H9 (cell line): ENCODE measurements at regions not wholly inside any gene's neighbourhood (a gene's known extent, or its start where the extent isn't known, plus 50 kb on each side); places are given as distances from the start of the nearest gene placed in this dataset.

Experiments used
- DNase-seq: peaks from one replicate; pipeline ENCODE4 v3.0.0-alpha.2; 2017
- H2AFZ ChIP-seq: one replicate; pipeline ENCODE4 v1.6.1; 2013; ENCODE audit warnings: mild to moderate bottlenecking, low read length, control low read depth, moderate library complexity
- H2AK5ac ChIP-seq: 2 replicates; pipeline ENCODE4 v1.6.1; 2013; ENCODE audit warnings: low read length, control low read depth, mixed read lengths; ENCODE audit not compliant: insufficient read length
- H2BK120ac ChIP-seq: one replicate; pipeline ENCODE4 v1.6.1; 2013; ENCODE audit warnings: low read depth, mild to moderate bottlenecking, low read length, control low read depth, inconsistent platforms; ENCODE audit not compliant: poor library complexity, severe bottlenecking
- H2BK12ac ChIP-seq: 2 replicates; pipeline ENCODE4 v1.6.1; 2013; ENCODE audit warnings: low read length, control low read depth, mixed read lengths, low read depth; ENCODE audit not compliant: insufficient read length
- H2BK15ac ChIP-seq: 2 replicates; pipeline ENCODE4 v1.6.1; 2013; ENCODE audit warnings: low read depth, low read length, control low read depth
- H2BK20ac ChIP-seq: one replicate; pipeline ENCODE4 v1.6.1; 2013; ENCODE audit warnings: low read depth, mild to moderate bottlenecking, low read length, control low read depth, inconsistent platforms; ENCODE audit not compliant: poor library complexity, severe bottlenecking
- H2BK5ac ChIP-seq: 2 replicates; pipeline ENCODE4 v1.6.1; 2013; ENCODE audit warnings: low read length, control low read depth, mixed read lengths; ENCODE audit not compliant: insufficient read length
- H3K14ac ChIP-seq: 2 replicates; pipeline ENCODE4 v1.6.1; 2013; ENCODE audit warnings: low read length, control low read depth; ENCODE audit not compliant: insufficient read depth
- H3K18ac ChIP-seq: 2 replicates; pipeline ENCODE4 v1.6.1; 2013; ENCODE audit warnings: low read depth, mild to moderate bottlenecking, mixed read lengths, low read length, control low read depth; ENCODE audit not compliant: insufficient read length
- H3K23ac ChIP-seq: 2 replicates; pipeline ENCODE4 v1.6.1; 2013; ENCODE audit warnings: low read length, control low read depth, mixed read lengths, low read depth; ENCODE audit not compliant: insufficient read length
- H3K23me2 ChIP-seq: 2 replicates; pipeline ENCODE4 v1.6.1; 2013; ENCODE audit warnings: low read depth, mild to moderate bottlenecking, mixed read lengths, low read length, control low read depth; ENCODE audit not compliant: insufficient read length, poor library complexity, severe bottlenecking
- H3K27ac ChIP-seq: 2 replicates; pipeline ENCODE4 v1.5.1; 2013; ENCODE audit warnings: low read length, control low read depth, mixed read lengths, low read depth; ENCODE audit not compliant: insufficient read length
- H3K27me3 ChIP-seq: 2 replicates; pipeline ENCODE4 v1.6.1; 2013; ENCODE audit warnings: low read length, control low read depth, inconsistent platforms; ENCODE audit not compliant: insufficient read depth
- H3K4ac ChIP-seq: 2 replicates; pipeline ENCODE4 v1.6.1; 2013; ENCODE audit warnings: low read depth, mild to moderate bottlenecking, control low read depth, inconsistent platforms, low read length, moderate library complexity
- H3K4me1 ChIP-seq: 2 replicates; pipeline ENCODE4 v1.6.1; 2013; ENCODE audit warnings: low read length, control low read depth, inconsistent platforms; ENCODE audit not compliant: insufficient read depth
- H3K4me2 ChIP-seq: 2 replicates; pipeline ENCODE4 v1.6.1; 2013; ENCODE audit warnings: low read length, control low read depth, mixed read lengths; ENCODE audit not compliant: insufficient read length, insufficient read depth
- H3K56ac ChIP-seq: 2 replicates; pipeline ENCODE4 v1.6.1; 2013; ENCODE audit warnings: low read depth, mild to moderate bottlenecking, mixed read lengths, low read length, control low read depth; ENCODE audit not compliant: insufficient read length
- H3K79me1 ChIP-seq: 2 replicates; pipeline ENCODE4 v1.6.1; 2013; ENCODE audit warnings: low read depth, mild to moderate bottlenecking, moderate library complexity, low read length, control low read depth, inconsistent platforms; ENCODE audit not compliant: insufficient read depth, poor library complexity, severe bottlenecking
- H3K79me2 ChIP-seq: 2 replicates; pipeline ENCODE4 v1.6.1; 2013; ENCODE audit warnings: low read length, control low read depth, inconsistent platforms; ENCODE audit not compliant: insufficient read depth
- H3K9ac ChIP-seq: 2 replicates; pipeline ENCODE4 v1.6.1; 2013; ENCODE audit warnings: low read length, control low read depth, mixed read lengths; ENCODE audit not compliant: insufficient read length; ENCODE audit errors: extremely low read depth
- H3K9me3 ChIP-seq: one replicate; pipeline ENCODE4 v1.6.1; 2013; ENCODE audit warnings: low read depth, low read length, inconsistent platforms; ENCODE audit not compliant: control insufficient read depth
- H3T11ph ChIP-seq: one replicate; pipeline ENCODE4 v1.6.1; 2013; ENCODE audit warnings: mild to moderate bottlenecking, low read length, control low read depth, inconsistent platforms
- H4K20me1 ChIP-seq: one replicate; pipeline ENCODE4 v1.6.1; 2013; ENCODE audit not compliant: control insufficient read depth, insufficient read length, insufficient read depth
- H4K5ac ChIP-seq: 2 replicates; pipeline ENCODE4 v1.6.1; 2013; ENCODE audit warnings: low read depth, mild to moderate bottlenecking, mixed read lengths, low read length, control low read depth; ENCODE audit not compliant: insufficient read length
- H4K8ac ChIP-seq: replicated peaks from 2 replicates; pipeline ENCODE4 v1.6.1; 2013; ENCODE audit warnings: low read length, control low read depth, mixed read lengths, low read depth; ENCODE audit not compliant: insufficient read length
- H4K91ac ChIP-seq: 2 replicates; pipeline ENCODE4 v1.6.1; 2013; ENCODE audit warnings: low read depth, mild to moderate bottlenecking, moderate library complexity, mixed read lengths, low read length, control low read depth; ENCODE audit not compliant: insufficient read length
- H3K27ac Mint-ChIP-seq, 3 experiments: 2 replicates in 2 of 3; 3 replicates in 1 of 3; pipeline ENCODE4 v1.8.0; 2020 to 2021; ENCODE audit warnings: mixed read lengths in 3 of 3, mild to moderate bottlenecking in 1 of 3, moderate library complexity in 1 of 3
- H3K27me3 Mint-ChIP-seq: 2 replicates; pipeline ENCODE4 v1.8.0; 2021; ENCODE audit warnings: low read depth, mild to moderate bottlenecking, moderate library complexity, mixed read lengths
- H3K36me3 Mint-ChIP-seq, 3 experiments: 2 replicates in 2 of 3; 3 replicates in 1 of 3; pipeline ENCODE4 v1.8.0; 2020 to 2021; ENCODE audit warnings: low read depth in 3 of 3, mixed read lengths in 3 of 3; ENCODE audit not compliant: insufficient read depth in 1 of 3
- H3K4me1 Mint-ChIP-seq, 2 experiments: 2 replicates each; pipeline ENCODE4 v1.8.0; 2020; ENCODE audit warnings: mixed read lengths in 2 of 2
- H3K4me3 Mint-ChIP-seq, 2 experiments: 2 replicates in 1 of 2; 3 replicates in 1 of 2; pipeline ENCODE4 v1.8.0; 2020 to 2021; ENCODE audit warnings: mild to moderate bottlenecking in 2 of 2, mixed read lengths in 2 of 2, moderate library complexity in 1 of 2
- H3K9me3 Mint-ChIP-seq, 2 experiments: 2 replicates in 1 of 2; 3 replicates in 1 of 2; pipeline ENCODE4 v1.8.0; 2020; ENCODE audit warnings: mild to moderate bottlenecking in 2 of 2, mixed read lengths in 2 of 2, moderate library complexity in 1 of 2
- WGBS: extraction: QIAGEN DNeasy Blood & Tissue Kit; methylation state at CpG from one replicate; pipeline ENCODE4 v1.1.7; 2013; ENCODE audit warnings: missing lambda C conversion rate, low lambda C conversion rate, mixed read lengths; ENCODE audit not compliant: insufficient read length; ENCODE audit errors: extremely low coverage; 5-methylcytosine and 5-hydroxymethylcytosine counted together
- TF ChIP-seq, protein P1 (sequence below): fragments of 200-600 bp; sonication (generic); conservative IDR thresholded peaks from 3 replicates; pipeline ENCODE4 v1.8.0; 2021; ENCODE audit warnings: antibody characterized with exemption, mild to moderate bottlenecking

DNA sequence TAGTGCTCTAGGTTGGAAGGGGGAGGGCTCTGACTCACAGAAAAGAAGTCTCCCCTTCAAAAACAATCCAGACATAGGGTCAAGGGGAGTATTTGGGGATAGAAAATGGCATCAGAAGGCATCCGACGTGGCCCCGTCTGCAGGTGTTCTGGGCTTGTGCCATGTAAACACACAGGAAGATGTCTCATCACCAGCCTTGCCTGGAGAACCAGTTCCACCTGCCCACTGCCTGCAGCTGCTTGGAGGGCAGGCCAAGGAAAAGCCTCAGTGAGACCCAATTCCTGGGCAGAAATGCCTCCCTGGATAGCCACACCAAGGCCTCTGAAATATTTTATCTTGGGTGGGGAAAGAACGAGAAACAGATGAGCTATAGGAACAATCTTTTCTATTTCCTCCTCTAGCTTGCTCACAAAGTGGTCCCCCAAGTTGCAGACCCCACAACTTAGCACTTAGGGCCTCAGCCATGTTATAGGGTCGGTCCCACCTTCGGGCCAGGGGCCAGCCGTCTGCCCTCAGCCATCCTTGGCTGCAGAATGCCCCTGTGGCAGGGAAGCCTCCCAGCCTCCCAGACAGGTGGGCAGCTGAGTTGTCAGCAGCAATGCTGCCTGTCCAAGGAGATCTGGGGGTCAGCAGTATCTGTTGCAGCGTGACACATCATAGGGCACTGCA, 54.3 kb upstream of the ECHDC3 start:
- Histone ChIP-seq H3K9ac (no peak overlapping the region), H3K27me3 (no peaks in the 10 kb centered on the region), H3K4ac (no peak overlapping the region), H2BK5ac (no peak overlapping the region), H2AFZ (no peak overlapping the region), H3T11ph (no peak overlapping the region), H4K91ac (no peak overlapping the region), H4K8ac (no peak overlapping the region), H2BK15ac (no peak overlapping the region), H2BK12ac (no peak overlapping the region), H3K4me2 (no peak overlapping the region), H3K79me2 (no peaks in the 10 kb centered on the region), H4K5ac (no peak overlapping the region), H3K23me2 (no peaks in the 10 kb centered on the region), H2BK120ac (no peak overlapping the region), H3K79me1 (no peaks in the 10 kb centered on the region), H3K23ac (no peak overlapping the region), H3K18ac (no peak overlapping the region), H3K9me3 (no peaks in the 10 kb centered on the region), H3K27ac (no peak overlapping the region), H2BK20ac (no peak overlapping the region), H4K20me1 (no peaks in the 10 kb centered on the region), H3K14ac (no peak overlapping the region; the same call in 1 of the 2 replicates), H3K4me1 (peaks cover 2% of the 10 kb centered on the region; the same call in 1 of the 2 replicates), H2AK5ac (no peak overlapping the region), H3K56ac (no peak overlapping the region)
- Mint-ChIP-seq H3K4me1 (peaks cover 21 to 22% of the 10 kb centered on the region in 2 experiments), H3K27ac (no peak overlapping the region), H3K4me3 (no peak overlapping the region), H3K27me3 (peaks cover 2% of the 10 kb centered on the region; the same call in 1 of the 2 replicates), H3K36me3 (no peaks in the 10 kb centered on the region; a peak in 1 of 7 replicates), H3K9me3 (no peaks in the 10 kb centered on the region)
- TF ChIP-seq, protein P1, sequence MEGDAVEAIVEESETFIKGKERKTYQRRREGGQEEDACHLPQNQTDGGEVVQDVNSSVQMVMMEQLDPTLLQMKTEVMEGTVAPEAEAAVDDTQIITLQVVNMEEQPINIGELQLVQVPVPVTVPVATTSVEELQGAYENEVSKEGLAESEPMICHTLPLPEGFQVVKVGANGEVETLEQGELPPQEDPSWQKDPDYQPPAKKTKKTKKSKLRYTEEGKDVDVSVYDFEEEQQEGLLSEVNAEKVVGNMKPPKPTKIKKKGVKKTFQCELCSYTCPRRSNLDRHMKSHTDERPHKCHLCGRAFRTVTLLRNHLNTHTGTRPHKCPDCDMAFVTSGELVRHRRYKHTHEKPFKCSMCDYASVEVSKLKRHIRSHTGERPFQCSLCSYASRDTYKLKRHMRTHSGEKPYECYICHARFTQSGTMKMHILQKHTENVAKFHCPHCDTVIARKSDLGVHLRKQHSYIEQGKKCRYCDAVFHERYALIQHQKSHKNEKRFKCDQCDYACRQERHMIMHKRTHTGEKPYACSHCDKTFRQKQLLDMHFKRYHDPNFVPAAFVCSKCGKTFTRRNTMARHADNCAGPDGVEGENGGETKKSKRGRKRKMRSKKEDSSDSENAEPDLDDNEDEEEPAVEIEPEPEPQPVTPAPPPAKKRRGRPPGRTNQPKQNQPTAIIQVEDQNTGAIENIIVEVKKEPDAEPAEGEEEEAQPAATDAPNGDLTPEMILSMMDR: no peak
- no peak for DNase-seq
- no CpG with 5 or more reads among the region's 8 CpGs for WGBS
